ENCODE measurements at regions not wholly inside any gene's neighbourhood (a gene's known extent, or its start where the extent isn't known, plus 50 kb on each side); places are given as distances from the start of the nearest gene placed in this dataset.

- TF ChIP-seq CTCF (IDR thresholded peaks at IDR 0.05; ENCODE audit: insufficient read depth, low read depth, low read length) (no peak), EZH2 (IDR thresholded peaks at IDR 0.05; ENCODE audit: insufficient read depth, low read length) (no peak)
Measured at GRCh38 chr17:15883617-15884111, 61.3 kb upstream of the ADORA2B start.
